Thoracic aorta (tissue), 2 donors: ENCODE measurements at regions not wholly inside any gene's neighbourhood (a gene's known extent, or its start where the extent isn't known, plus 50 kb on each side); places are given as distances from the start of the nearest gene placed in this dataset.

ENCODE experiments used
- ATAC-seq: fragments of 150-250 bp; one replicate; pipeline ENCODE4 v1.8.0; 2017; ENCODE audit warnings: low read depth; ENCODE audit not compliant: insufficient number of reproducible peaks, low FRiP score
- DNase-seq: peaks from one replicate; pipeline ENCODE4 v3.0.0-alpha.2; 2020; ENCODE audit warnings: low spot score
- H3K27ac ChIP-seq, 2 donors: fragments of 200-600 bp; sonication (generic); 1 replicate in 1 of 2; 2 replicates in 1 of 2; pipeline ENCODE4 v1.5.1; 2016; ENCODE audit warnings: mild to moderate bottlenecking in 2 of 2, moderate library complexity in 2 of 2
- H3K27me3 ChIP-seq: fragments of 200-600 bp; sonication (generic); replicated peaks from 2 replicates; pipeline ENCODE4 v1.6.0; 2016; ENCODE audit warnings: mild to moderate bottlenecking; ENCODE audit not compliant: insufficient read depth
- H3K36me3 ChIP-seq: fragments of 200-600 bp; sonication (generic); one replicate; pipeline ENCODE4 v1.5.1; 2016
- H3K4me1 ChIP-seq, 2 donors: fragments of 200-600 bp; sonication (generic); 1 replicate in 1 of 2; 2 replicates in 1 of 2; pipeline versions ENCODE4 v1.5.1 to v1.6.0; 2016; ENCODE audit warnings: low read depth in 2 of 2, mild to moderate bottlenecking in 1 of 2; ENCODE audit not compliant: control insufficient read depth in 1 of 2
- H3K4me3 ChIP-seq: fragments of 200-600 bp; sonication (generic); 2 replicates; pipeline ENCODE4 v1.5.1; 2016; ENCODE audit warnings: mild to moderate bottlenecking
- H3K9me3 ChIP-seq: fragments of 200-600 bp; sonication (generic); 2 replicates; pipeline ENCODE4 v1.5.1; 2016
- TF ChIP-seq, protein P1 (sequence below): fragments of 200-600 bp; sonication (generic); IDR thresholded peaks from one replicate; pipeline ENCODE4 v1.5.1; 2019; ENCODE audit warnings: antibody characterized with exemption

DNA sequence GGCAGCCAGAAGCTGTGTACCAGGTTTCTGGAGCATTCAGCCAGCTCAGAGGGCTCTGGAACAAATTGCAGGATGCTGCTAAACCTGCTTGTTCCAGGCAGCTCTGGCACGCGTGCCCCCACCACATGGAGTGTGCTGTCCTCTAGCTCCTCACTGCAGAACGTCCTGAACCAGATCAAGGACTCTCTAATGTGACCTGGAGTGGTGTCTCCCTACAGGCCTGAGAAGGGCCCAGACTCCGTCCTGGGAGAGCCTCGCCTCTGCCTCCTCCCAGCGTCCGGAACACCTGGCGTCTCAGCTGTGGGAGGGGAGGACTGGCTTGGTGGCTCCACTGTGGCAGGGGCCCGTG lies 115.6 kb upstream of the GPC1 start:
- peaks cover 0 to 15% of the 10 kb centered on the region in 2 donors for H3K4me1 ChIP-seq
- no peak overlapping the region for H3K4me3 ChIP-seq
- no peaks in the 10 kb centered on the region for H3K36me3 ChIP-seq
- H3K27me3 ChIP-seq: no peaks in the 10 kb centered on the region
- H3K27ac ChIP-seq: peak overlapping the region in 1 of 2 donors; percentile 40
- no peaks in the 10 kb centered on the region for H3K9me3 ChIP-seq
- ATAC-seq: no peak
- DNase-seq: no peak
- TF ChIP-seq, protein P1, sequence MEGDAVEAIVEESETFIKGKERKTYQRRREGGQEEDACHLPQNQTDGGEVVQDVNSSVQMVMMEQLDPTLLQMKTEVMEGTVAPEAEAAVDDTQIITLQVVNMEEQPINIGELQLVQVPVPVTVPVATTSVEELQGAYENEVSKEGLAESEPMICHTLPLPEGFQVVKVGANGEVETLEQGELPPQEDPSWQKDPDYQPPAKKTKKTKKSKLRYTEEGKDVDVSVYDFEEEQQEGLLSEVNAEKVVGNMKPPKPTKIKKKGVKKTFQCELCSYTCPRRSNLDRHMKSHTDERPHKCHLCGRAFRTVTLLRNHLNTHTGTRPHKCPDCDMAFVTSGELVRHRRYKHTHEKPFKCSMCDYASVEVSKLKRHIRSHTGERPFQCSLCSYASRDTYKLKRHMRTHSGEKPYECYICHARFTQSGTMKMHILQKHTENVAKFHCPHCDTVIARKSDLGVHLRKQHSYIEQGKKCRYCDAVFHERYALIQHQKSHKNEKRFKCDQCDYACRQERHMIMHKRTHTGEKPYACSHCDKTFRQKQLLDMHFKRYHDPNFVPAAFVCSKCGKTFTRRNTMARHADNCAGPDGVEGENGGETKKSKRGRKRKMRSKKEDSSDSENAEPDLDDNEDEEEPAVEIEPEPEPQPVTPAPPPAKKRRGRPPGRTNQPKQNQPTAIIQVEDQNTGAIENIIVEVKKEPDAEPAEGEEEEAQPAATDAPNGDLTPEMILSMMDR: no peak

DNA sequence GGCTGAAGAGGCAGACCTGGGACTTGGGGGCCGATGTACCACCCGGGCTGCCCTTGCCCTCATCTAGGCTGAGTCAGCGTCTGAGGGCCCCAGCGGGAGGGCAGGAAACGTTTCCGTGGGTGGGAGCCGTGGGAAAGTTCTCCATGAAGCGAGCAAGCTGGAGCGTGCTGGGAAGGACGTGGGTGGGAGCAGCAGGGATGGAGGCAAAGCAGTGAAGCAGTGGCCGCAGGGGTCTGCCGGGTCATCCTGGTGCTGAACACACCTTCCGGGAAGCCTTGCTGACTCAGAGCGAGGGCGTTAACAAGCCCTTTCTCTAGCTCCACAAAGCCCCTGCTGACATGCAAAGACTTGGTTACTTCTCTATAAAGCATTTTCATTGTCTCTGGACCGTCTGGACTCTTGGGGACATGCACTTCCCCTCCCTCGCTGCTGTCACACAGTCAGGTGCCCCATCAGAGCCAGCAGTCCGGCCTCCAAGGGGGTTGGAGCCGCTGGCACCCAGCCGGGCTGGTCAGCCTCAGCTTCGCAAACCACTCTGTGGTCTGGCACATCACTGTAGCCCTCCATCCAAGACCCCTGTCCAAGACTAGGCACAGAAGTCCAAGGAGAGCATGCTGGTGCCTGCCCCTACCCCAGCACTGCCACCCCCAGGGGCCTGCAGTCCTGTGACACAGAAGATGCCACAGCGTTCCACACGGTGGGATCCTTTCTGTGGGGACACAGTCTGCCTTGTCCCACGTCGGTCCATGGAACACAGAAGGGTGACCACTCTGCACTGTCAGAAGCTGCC lies 115.1 kb upstream of the GPC1 start:
- no peaks in the 10 kb centered on the region for H3K27me3 ChIP-seq
- H3K27ac ChIP-seq: peak overlapping the region in 1 of 2 donors; percentile 40
- no peaks in the 10 kb centered on the region for H3K9me3 ChIP-seq
- peak; percentile 15 for DNase-seq
- H3K4me3 ChIP-seq: no peak overlapping the region
- TF ChIP-seq, protein P1: no peak
- no peaks in the 10 kb centered on the region for H3K36me3 ChIP-seq
- ATAC-seq: peak; percentile 66
- H3K4me1 ChIP-seq: peaks cover 0 to 15% of the 10 kb centered on the region in 2 donors

DNA sequence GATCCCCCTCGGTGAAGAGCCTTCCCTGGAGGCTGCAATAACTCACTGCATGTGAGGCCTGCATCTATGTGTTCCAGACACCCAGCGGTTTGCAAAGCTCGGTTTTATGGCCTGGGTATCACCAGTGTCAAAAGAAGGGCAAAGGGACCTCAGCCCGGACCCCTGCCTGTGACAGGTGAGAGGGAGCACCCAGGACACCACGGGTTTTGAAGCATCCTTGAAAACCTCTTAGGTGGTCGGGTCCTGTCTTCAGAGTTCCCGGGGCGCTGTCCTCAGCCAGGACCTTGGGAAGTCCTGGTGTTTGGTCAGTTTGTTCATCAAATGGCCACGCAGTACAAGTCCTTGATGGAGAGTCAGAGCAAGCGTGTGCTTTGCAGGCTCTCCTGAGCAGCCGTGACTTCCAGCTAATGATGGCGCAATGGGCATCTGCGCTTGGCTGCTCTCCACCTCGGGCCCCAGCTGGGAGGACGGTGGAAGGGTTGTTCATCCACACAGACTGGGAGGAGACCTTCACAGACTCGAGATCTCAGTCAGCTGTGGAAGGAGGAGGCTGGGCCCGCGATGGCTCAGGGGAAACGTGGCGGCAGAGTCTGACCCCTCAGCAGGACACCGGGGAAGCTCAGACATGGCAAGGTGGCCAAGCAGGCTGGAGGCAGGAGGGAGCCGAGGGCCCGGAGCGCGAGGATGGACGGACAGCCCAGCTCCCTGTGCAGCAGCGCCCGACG lies 113.1 kb upstream of the GPC1 start:
- no peak for DNase-seq
- peaks cover 0 to 21% of the 10 kb centered on the region in 2 donors for H3K4me1 ChIP-seq
- H3K36me3 ChIP-seq: no peaks in the 10 kb centered on the region
- H3K4me3 ChIP-seq: no peak overlapping the region
- no peak overlapping the region for H3K27ac ChIP-seq
- ATAC-seq: no peak
- no peaks in the 10 kb centered on the region for H3K9me3 ChIP-seq
- TF ChIP-seq, protein P1: no peak
- no peaks in the 10 kb centered on the region for H3K27me3 ChIP-seq

DNA sequence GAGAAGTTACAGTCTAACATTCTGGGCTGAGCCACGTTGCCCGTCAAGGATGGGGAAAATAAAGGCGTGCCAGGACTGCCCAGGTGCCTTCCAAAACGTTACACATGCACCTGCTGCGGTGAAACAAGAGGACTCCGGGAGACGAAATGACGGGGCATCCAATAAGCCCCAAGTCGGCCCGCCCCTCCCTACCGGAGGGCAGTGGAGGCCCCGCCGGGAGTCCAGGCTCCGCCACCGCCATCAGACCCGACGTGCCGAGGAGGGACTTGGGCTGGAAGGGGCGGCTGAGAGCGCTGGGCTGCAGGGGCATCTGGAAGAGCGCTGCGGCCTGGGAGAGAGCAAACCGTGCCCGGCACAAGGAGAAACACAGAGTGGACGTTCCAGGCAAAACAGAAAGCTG lies 112.5 kb upstream of the GPC1 start:
- H3K27ac ChIP-seq: no peak overlapping the region
- peaks cover 0 to 21% of the 10 kb centered on the region in 2 donors for H3K4me1 ChIP-seq
- no peak for ATAC-seq
- no peaks in the 10 kb centered on the region for H3K9me3 ChIP-seq
- no peak for DNase-seq
- TF ChIP-seq, protein P1: no peak
- no peaks in the 10 kb centered on the region for H3K36me3 ChIP-seq
- H3K27me3 ChIP-seq: no peaks in the 10 kb centered on the region
- H3K4me3 ChIP-seq: no peak overlapping the region

DNA sequence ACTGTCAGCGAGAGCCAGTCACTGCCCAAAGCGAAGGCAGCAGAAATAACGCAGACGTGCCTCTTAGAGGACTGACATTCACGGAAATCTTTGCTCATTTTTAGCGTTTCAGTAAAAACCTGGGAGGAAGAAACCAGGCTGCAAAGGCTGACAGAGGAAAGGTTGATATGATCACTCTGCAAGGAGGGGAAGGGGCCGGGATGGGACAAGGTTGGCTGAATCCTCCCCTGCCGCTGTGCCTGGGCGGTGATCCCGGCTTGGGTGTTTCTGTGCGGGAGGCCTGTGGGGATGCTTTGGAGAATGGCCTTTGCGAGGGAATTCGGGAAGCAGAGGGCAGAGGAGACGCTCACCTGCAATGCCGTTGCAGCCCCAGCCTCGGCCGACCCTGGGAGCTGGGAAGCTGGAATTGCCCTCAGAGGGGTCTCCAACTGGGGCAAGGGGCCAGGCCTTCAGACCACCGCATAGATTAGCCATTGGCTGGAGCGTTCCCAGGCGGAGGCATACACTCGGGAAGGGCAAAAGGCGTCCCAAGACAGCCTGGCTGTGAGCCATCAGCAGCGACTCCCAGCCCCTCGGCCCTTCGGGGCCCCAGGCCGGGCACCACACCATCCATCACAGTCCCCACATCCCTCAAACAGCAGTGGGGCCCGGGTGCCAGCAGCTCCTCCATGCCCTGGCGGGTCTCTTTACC lies 111.7 kb upstream of the GPC1 start:
- no peak for DNase-seq

More for the DNA sequence above, 111.7 kb upstream of the GPC1 start:
- Histone ChIP-seq H3K4me1 (peaks cover 0 to 21% of the 10 kb centered on the region in 2 donors), H3K27me3 (no peaks in the 10 kb centered on the region), H3K4me3 (no peak overlapping the region), H3K27ac (no peak overlapping the region), H3K9me3 (no peaks in the 10 kb centered on the region), H3K36me3 (no peaks in the 10 kb centered on the region)
- TF ChIP-seq, protein P1: no peak
- ATAC-seq: no peak
